ENCODE measurements at regions not wholly inside any gene's neighbourhood (a gene's known extent, or its start where the extent isn't known, plus 50 kb on each side); places are given as distances from the start of the nearest gene placed in this dataset.

- in situ Hi-C loops (cut with MboI; ENCODE audit: low sequenced_read_pairs): no loop called here
Observed at GRCh38 chr17:33352526-33352925, 59.4 kb upstream of the ASIC2 start.

- in situ Hi-C loops (cut with MboI; ENCODE audit: low sequenced_read_pairs): no loop called here
Observed at GRCh38 chr17:33356266-33356665, 63.2 kb upstream of the ASIC2 start.

- in situ Hi-C loops (cut with MboI; ENCODE audit: low sequenced_read_pairs): no loop called here
Observed at GRCh38 chr17:33363475-33363874, 70.4 kb upstream of the ASIC2 start.

- in situ Hi-C loops (cut with MboI; ENCODE audit: low sequenced_read_pairs): no loop called here
Observed at GRCh38 chr17:33366960-33367359, 73.9 kb upstream of the ASIC2 start.

- in situ Hi-C loops (cut with MboI; ENCODE audit: low sequenced_read_pairs): no loop called here
Observed at GRCh38 chr17:33369149-33369548, 76.1 kb upstream of the ASIC2 start.

GRCh38 chr17:33369876-33370275, 76.8 kb upstream of the ASIC2 start:
- in situ Hi-C loops (cut with MboI; ENCODE audit: low sequenced_read_pairs): no loop called here

- in situ Hi-C loops (cut with MboI; ENCODE audit: low sequenced_read_pairs): no loop called here
Observed at GRCh38 chr17:33370401-33370800, 77.3 kb upstream of the ASIC2 start.

GRCh38 chr17:33371377-33371776, 78.3 kb upstream of the ASIC2 start:
- in situ Hi-C loops (cut with MboI; ENCODE audit: low sequenced_read_pairs): no loop called here

GRCh38 chr17:33373273-33373672, 80.2 kb upstream of the ASIC2 start:
- in situ Hi-C loops (cut with MboI; ENCODE audit: low sequenced_read_pairs): no loop called here

GRCh38 chr17:33375103-33375502, 82.0 kb upstream of the ASIC2 start:
- in situ Hi-C loops (cut with MboI; ENCODE audit: low sequenced_read_pairs): no loop called here

- in situ Hi-C loops (cut with MboI; ENCODE audit: low sequenced_read_pairs): no loop called here
Observed at GRCh38 chr17:33375783-33376182, 82.7 kb upstream of the ASIC2 start.

GRCh38 chr17:33377837-33378595, 84.9 kb upstream of the ASIC2 start:
- in situ Hi-C loops (cut with MboI; ENCODE audit: low sequenced_read_pairs): no loop called here

GRCh38 chr17:33381201-33381600, 88.1 kb upstream of the ASIC2 start:
- in situ Hi-C loops (cut with MboI; ENCODE audit: low sequenced_read_pairs): no loop called here

GRCh38 chr17:33383488-33384023, 90.5 kb upstream of the ASIC2 start:
- in situ Hi-C loops (cut with MboI; ENCODE audit: low sequenced_read_pairs): no loop called here

GRCh38 chr17:33385133-33385532, 92.0 kb upstream of the ASIC2 start:
- in situ Hi-C loops (cut with MboI; ENCODE audit: low sequenced_read_pairs): no loop called here

- in situ Hi-C loops (cut with MboI; ENCODE audit: low sequenced_read_pairs): no loop called here
Observed at GRCh38 chr17:33385713-33386112, 92.6 kb upstream of the ASIC2 start.

- in situ Hi-C loops (cut with MboI; ENCODE audit: low sequenced_read_pairs): no loop called here
Observed at GRCh38 chr17:33387406-33387805, 94.3 kb upstream of the ASIC2 start.

GRCh38 chr17:33389504-33390135, 96.5 kb upstream of the ASIC2 start:
- in situ Hi-C loops (cut with MboI; ENCODE audit: low sequenced_read_pairs): no loop called here

GRCh38 chr17:33390479-33391176, 97.5 kb upstream of the ASIC2 start:
- in situ Hi-C loops (cut with MboI; ENCODE audit: low sequenced_read_pairs): no loop called here

GRCh38 chr17:33396818-33397217, 103.7 kb upstream of the ASIC2 start:
- in situ Hi-C loops (cut with MboI; ENCODE audit: low sequenced_read_pairs): no loop called here

GRCh38 chr17:33398386-33398785, 105.3 kb upstream of the ASIC2 start:
- in situ Hi-C loops (cut with MboI; ENCODE audit: low sequenced_read_pairs): no loop called here

- in situ Hi-C loops (cut with MboI; ENCODE audit: low sequenced_read_pairs): no loop called here
Observed at GRCh38 chr17:33401249-33401648, 108.2 kb upstream of the ASIC2 start.
